NCI-H446 treated with DMSO at 0.1 percent for 48 hours (cell line): ENCODE measurements at regions not wholly inside any gene's neighbourhood (a gene's known extent, or its start where the extent isn't known, plus 50 kb on each side); places are given as distances from the start of the nearest gene placed in this dataset.

Source experiments
- DNase-seq: peaks from one replicate; lab custom pipeline; 2025; lab: John Stamatoyannopoulos, UW

- DNase-seq = no peak
These were observed 313.8 kb upstream of the HS6ST1 start for GRCh38 chr2:128632501-128632800.

- no peak for DNase-seq
These were observed 314.8 kb upstream of the HS6ST1 start for GRCh38 chr2:128633501-128633900.

- DNase-seq = no peak
These were observed 316.8 kb upstream of the HS6ST1 start for GRCh38 chr2:128635361-128635900.

GRCh38 chr2:128636802-128637147 is 318.1 kb upstream of the HS6ST1 start:
- DNase-seq = no peak

GRCh38 chr2:128637481-128638155 is 318.9 kb upstream of the HS6ST1 start:
- DNase-seq = no peak

- DNase-seq = peak; percentile 4
These were observed 319.9 kb upstream of the HS6ST1 start for GRCh38 chr2:128638341-128639119.

- DNase-seq = no peak
These were observed 320.4 kb upstream of the HS6ST1 start for GRCh38 chr2:128639120-128639477.

- DNase-seq = no peak
These were observed 321.0 kb upstream of the HS6ST1 start for GRCh38 chr2:128639693-128640092.

GRCh38 chr2:128640166-128640844 is 321.6 kb upstream of the HS6ST1 start:
- no peak for DNase-seq

GRCh38 chr2:128640845-128641360 is 322.2 kb upstream of the HS6ST1 start:
- no peak for DNase-seq

- no peak for DNase-seq
These were observed 322.9 kb upstream of the HS6ST1 start for GRCh38 chr2:128641421-128642080.

- DNase-seq = no peak
These were observed 323.6 kb upstream of the HS6ST1 start for GRCh38 chr2:128642316-128642715.

- DNase-seq = no peak
These were observed 324.2 kb upstream of the HS6ST1 start for GRCh38 chr2:128642821-128643220.

- no peak for DNase-seq
These were observed 324.8 kb upstream of the HS6ST1 start for GRCh38 chr2:128643221-128644065.

- no peak for DNase-seq
These were observed 325.5 kb upstream of the HS6ST1 start for GRCh38 chr2:128644156-128644555.

GRCh38 chr2:128644718-128645256 is 326.1 kb upstream of the HS6ST1 start:
- DNase-seq = no peak

- no peak for DNase-seq
These were observed 327.0 kb upstream of the HS6ST1 start for GRCh38 chr2:128645631-128646030.

- no peak for DNase-seq
These were observed 327.4 kb upstream of the HS6ST1 start for GRCh38 chr2:128646091-128646490.

- no peak for DNase-seq
These were observed 328.0 kb upstream of the HS6ST1 start for GRCh38 chr2:128646691-128647090.

GRCh38 chr2:128651000-128651399 is 332.3 kb upstream of the HS6ST1 start:
- no peak for DNase-seq

- no peak for DNase-seq
These were observed 335.7 kb upstream of the HS6ST1 start for GRCh38 chr2:128654408-128654807.
